ENCODE measurements at regions not wholly inside any gene's neighbourhood (a gene's known extent, or its start where the extent isn't known, plus 50 kb on each side); places are given as distances from the start of the nearest gene placed in this dataset.
A peak's percentile ranks its signal among the peaks of the same experiment; 100 is the strongest.

- 0 out of 2 replicates have a peak, but pooled peaks have one; percentile 12 for TF ChIP-seq CTCF (conservative IDR thresholded peaks at IDR 0.05; ENCODE audit: low read depth, low read length)
- TF ChIP-seq EZH2phosphoT487 (IDR thresholded peaks at IDR 0.05; ENCODE audit: borderline replicate concordance, low read length) = no peak
- TF ChIP-seq EZH2 (IDR thresholded peaks at IDR 0.05; ENCODE audit: low read length, unreplicated experiment) = no peak
These were observed 1163.7 kb downstream of the FAM181B start for GRCh38 chr11:81569999-81570398.

Data from PC-3 (cell line).